ENCODE measurements at regions not wholly inside any gene's neighbourhood (a gene's known extent, or its start where the extent isn't known, plus 50 kb on each side); places are given as distances from the start of the nearest gene placed in this dataset.

DNA sequence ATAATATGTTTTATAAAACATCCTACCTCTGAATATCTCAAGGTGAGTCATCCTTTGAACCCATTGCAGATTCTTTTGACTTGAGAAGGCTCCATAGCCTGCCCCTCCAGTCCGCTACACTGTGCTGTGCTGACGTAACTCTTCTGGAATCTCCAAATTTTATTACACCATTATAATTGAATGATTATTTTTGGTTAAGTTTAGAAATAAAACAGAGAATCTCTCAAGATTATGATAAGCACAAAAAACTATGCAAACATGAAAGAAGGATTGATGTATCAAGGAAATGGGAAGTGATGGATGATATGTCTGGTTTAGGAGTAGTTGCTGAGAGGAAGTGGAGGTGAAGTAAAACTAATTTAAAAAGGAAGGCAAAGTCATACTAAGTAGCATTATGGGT lies 1021.3 kb downstream of the HACE1 start:
- no peak for TF ChIP-seq POLR2A (IDR thresholded peaks at IDR 0.05)
- TF ChIP-seq, protein P1, sequence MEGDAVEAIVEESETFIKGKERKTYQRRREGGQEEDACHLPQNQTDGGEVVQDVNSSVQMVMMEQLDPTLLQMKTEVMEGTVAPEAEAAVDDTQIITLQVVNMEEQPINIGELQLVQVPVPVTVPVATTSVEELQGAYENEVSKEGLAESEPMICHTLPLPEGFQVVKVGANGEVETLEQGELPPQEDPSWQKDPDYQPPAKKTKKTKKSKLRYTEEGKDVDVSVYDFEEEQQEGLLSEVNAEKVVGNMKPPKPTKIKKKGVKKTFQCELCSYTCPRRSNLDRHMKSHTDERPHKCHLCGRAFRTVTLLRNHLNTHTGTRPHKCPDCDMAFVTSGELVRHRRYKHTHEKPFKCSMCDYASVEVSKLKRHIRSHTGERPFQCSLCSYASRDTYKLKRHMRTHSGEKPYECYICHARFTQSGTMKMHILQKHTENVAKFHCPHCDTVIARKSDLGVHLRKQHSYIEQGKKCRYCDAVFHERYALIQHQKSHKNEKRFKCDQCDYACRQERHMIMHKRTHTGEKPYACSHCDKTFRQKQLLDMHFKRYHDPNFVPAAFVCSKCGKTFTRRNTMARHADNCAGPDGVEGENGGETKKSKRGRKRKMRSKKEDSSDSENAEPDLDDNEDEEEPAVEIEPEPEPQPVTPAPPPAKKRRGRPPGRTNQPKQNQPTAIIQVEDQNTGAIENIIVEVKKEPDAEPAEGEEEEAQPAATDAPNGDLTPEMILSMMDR (IDR thresholded peaks at IDR 0.05): no peak
